ENCODE measurements at regions not wholly inside any gene's neighbourhood (a gene's known extent, or its start where the extent isn't known, plus 50 kb on each side); places are given as distances from the start of the nearest gene placed in this dataset.

DNA sequence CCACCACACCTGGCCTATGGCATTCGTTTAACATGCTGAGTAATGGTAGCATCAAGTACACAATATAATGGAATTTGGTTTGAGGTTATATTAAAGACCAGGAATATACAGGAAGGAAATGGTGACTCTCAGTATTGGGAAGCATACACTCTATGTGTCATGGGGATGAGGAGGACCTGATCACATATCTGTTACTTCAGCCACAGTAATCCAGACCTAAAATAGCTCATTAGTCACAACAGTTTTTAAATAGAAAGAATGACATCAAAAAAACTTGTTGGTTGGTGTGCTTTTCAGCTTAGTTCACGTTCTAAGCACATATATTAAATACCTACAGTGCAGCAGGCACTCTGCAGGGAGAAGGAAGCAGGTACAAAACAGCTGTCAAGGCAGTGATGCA lies 52.5 kb upstream of the ATP2C1 start:
- Mint-ChIP-seq H3K27ac (0 out of 2 replicates have a peak overlapping the region, but pooled peaks have one; percentile 48), H3K4me3 (no peak overlapping the region), H3K27me3 (ENCODE audit: low read depth) (no peaks in the 10 kb centered on the region), H3K9me3 (no peaks in the 10 kb centered on the region), H3K4me1 (peaks cover 53% of the 10 kb centered on the region), H3K36me3 (no peaks in the 10 kb centered on the region)
- CTCF ChIA-PET, result no interaction called here
- POLR2A ChIA-PET, result no interaction called here
- DNase-seq (ENCODE audit: low spot score) (no peak), ATAC-seq (no peak)
- no peak for TF ChIP-seq USF2 (CRISPR knock-in tag; IDR thresholded peaks at IDR 0.05)
- TF ChIP-seq CBFB (CRISPR knock-in tag; IDR thresholded peaks at IDR 0.05; ENCODE audit: low read depth), result no peak
- no peak for TF ChIP-seq TEAD1 (CRISPR knock-in tag; IDR thresholded peaks at IDR 0.05)
- TF ChIP-seq ZNF263 (CRISPR knock-in tag; IDR thresholded peaks at IDR 0.05; ENCODE audit: low read depth), result no peak
- TF ChIP-seq, protein P1, sequence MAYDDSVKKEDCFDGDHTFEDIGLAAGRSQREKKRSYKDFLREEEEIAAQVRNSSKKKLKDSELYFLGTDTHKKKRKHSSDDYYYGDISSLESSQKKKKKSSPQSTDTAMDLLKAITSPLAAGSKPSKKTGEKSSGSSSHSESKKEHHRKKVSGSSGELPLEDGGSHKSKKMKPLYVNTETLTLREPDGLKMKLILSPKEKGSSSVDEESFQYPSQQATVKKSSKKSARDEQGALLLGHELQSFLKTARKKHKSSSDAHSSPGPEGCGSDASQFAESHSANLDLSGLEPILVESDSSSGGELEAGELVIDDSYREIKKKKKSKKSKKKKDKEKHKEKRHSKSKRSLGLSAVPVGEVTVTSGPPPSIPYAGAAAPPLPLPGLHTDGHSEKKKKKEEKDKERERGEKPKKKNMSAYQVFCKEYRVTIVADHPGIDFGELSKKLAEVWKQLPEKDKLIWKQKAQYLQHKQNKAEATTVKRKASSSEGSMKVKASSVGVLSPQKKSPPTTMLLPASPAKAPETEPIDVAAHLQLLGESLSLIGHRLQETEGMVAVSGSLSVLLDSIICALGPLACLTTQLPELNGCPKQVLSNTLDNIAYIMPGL (CRISPR knock-in tag; IDR thresholded peaks at IDR 0.05), result no peak
- no peak for TF ChIP-seq ZNF317 (CRISPR knock-in tag; IDR thresholded peaks at IDR 0.05; ENCODE audit: borderline replicate concordance, low read depth)
- TF ChIP-seq, protein P2, sequence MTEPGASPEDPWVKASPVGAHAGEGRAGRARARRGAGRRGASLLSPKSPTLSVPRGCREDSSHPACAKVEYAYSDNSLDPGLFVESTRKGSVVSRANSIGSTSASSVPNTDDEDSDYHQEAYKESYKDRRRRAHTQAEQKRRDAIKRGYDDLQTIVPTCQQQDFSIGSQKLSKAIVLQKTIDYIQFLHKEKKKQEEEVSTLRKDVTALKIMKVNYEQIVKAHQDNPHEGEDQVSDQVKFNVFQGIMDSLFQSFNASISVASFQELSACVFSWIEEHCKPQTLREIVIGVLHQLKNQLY (CRISPR knock-in tag; IDR thresholded peaks at IDR 0.05), result no peak
- no peak for TF ChIP-seq CTCF (IDR thresholded peaks at IDR 0.05)
- no peak for TF ChIP-seq MYBL2 (CRISPR knock-in tag; IDR thresholded peaks at IDR 0.05)
- TF ChIP-seq ZNF281 (CRISPR knock-in tag; IDR thresholded peaks at IDR 0.05), result no peak
- no peak for TF ChIP-seq ZNF138 (CRISPR knock-in tag; conservative IDR thresholded peaks at IDR 0.05)
- TF ChIP-seq, protein P3, sequence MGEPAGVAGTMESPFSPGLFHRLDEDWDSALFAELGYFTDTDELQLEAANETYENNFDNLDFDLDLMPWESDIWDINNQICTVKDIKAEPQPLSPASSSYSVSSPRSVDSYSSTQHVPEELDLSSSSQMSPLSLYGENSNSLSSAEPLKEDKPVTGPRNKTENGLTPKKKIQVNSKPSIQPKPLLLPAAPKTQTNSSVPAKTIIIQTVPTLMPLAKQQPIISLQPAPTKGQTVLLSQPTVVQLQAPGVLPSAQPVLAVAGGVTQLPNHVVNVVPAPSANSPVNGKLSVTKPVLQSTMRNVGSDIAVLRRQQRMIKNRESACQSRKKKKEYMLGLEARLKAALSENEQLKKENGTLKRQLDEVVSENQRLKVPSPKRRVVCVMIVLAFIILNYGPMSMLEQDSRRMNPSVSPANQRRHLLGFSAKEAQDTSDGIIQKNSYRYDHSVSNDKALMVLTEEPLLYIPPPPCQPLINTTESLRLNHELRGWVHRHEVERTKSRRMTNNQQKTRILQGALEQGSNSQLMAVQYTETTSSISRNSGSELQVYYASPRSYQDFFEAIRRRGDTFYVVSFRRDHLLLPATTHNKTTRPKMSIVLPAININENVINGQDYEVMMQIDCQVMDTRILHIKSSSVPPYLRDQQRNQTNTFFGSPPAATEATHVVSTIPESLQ (CRISPR knock-in tag; IDR thresholded peaks at IDR 0.05), result no peak
- no peak for TF ChIP-seq ETV6 (CRISPR knock-in tag; IDR thresholded peaks at IDR 0.05)
- TF ChIP-seq ERG (CRISPR knock-in tag; IDR thresholded peaks at IDR 0.05), result no peak
- TF ChIP-seq SP1 (CRISPR knock-in tag; conservative IDR thresholded peaks at IDR 0.05), result no peak
- TF ChIP-seq ZNF416 (CRISPR knock-in tag; IDR thresholded peaks at IDR 0.05), result no peak
- TF ChIP-seq E2F4 (CRISPR knock-in tag; IDR thresholded peaks at IDR 0.05; ENCODE audit: borderline replicate concordance, low read depth), result no peak
- TF ChIP-seq CREB1 (CRISPR knock-in tag; IDR thresholded peaks at IDR 0.05), result no peak

Data from WTC11 (cell line).